Psoas muscle (tissue), 7 donors: ENCODE measurements at regions not wholly inside any gene's neighbourhood (a gene's known extent, or its start where the extent isn't known, plus 50 kb on each side); places are given as distances from the start of the nearest gene placed in this dataset.

Source experiments
- ATAC-seq, 4 donors: fragments of 200-7000 bp; cut with Tn5 transposase; one replicate each; pipeline ENCODE4 v1.9.1; 2020; ENCODE audit warnings: moderate library complexity in 3 of 4, mild to moderate bottlenecking in 2 of 4
- DNase-seq, 2 donors: peaks; one replicate each; pipeline ENCODE4 v3.0.0-alpha.2; 2020
- H3K27ac ChIP-seq: fragments of 200-600 bp; one replicate; pipeline ENCODE4 v1.8.0; 2022
- H3K27me3 ChIP-seq, 3 donors: fragments of 200-600 bp in 1 of 3; one replicate each; pipeline versions ENCODE4 v1.6.1 to v1.8.0; 2013 to 2022; ENCODE audit warnings: low read length in 2 of 3, mild to moderate bottlenecking in 2 of 3, moderate library complexity in 1 of 3; ENCODE audit not compliant: insufficient read depth in 3 of 3
- H3K36me3 ChIP-seq, 2 donors: fragments of 200-600 bp in 1 of 2; one replicate each; pipeline versions ENCODE4 v1.6.1 to v1.8.0; 2013 to 2022; ENCODE audit warnings: low read depth in 1 of 2, mild to moderate bottlenecking in 1 of 2, moderate library complexity in 1 of 2; ENCODE audit not compliant: insufficient read depth in 1 of 2
- H3K4me1 ChIP-seq: fragments of 200-600 bp; one replicate; pipeline ENCODE4 v1.8.0; 2022
- H3K4me3 ChIP-seq: fragments of 200-600 bp; one replicate; pipeline ENCODE4 v1.8.0; 2022; ENCODE audit warnings: mild to moderate bottlenecking
- H3K9me3 ChIP-seq: fragments of 200-600 bp; one replicate; pipeline ENCODE4 v1.8.0; 2022
- CTCF ChIP-seq: fragments of 200-600 bp; IDR thresholded peaks from one replicate; pipeline ENCODE4 v1.8.0; 2022; ENCODE audit warnings: antibody characterized with exemption
- WGBS, 3 donors: extraction: QIAGEN DNeasy Blood & Tissue Kit; methylation state at CpG; one replicate each; pipeline versions ENCODE4 v1.1.6 to v1.1.7; 2013; 5-methylcytosine and 5-hydroxymethylcytosine counted together
- intact Hi-C, 2 donors: fragments of 100-400 bp; cut with DNase I; formaldehyde crosslinking; loops; one replicate each; pipeline versions ENCODE4 v1.11.0 to v1.14.2; 2022
- donor health status: healthy with polysubstance abuse.
- donor health status: DM: no; HTN: no; CAD: no; lungs with moderate emphysema.
- donor health status: Bipolar disorder and iron deficiency.
- donor health status: healthy.
- donor health status: DM: yes; HTN: yes; CAD: no.
- donor health status: DM: no; HTN: no; CAD: no.
- donor health status: DM: yes; HTN: yes; CAD: no.

GRCh38 chr14:28272270-28272669 is 494.3 kb upstream of the FOXG1 start:
- intact Hi-C loops: no loop called here
- Histone ChIP-seq H3K4me3 (no peak overlapping the region), H3K9me3 (no peaks in the 10 kb centered on the region), H3K27ac (no peak overlapping the region), H3K4me1 (no peaks in the 10 kb centered on the region), H3K36me3 (no peaks in the 10 kb centered on the region), H3K27me3 (no peaks in the 10 kb centered on the region)
- TF ChIP-seq CTCF: no peak
- 39 to 90% (median 90%) methylated on average over 1 of the region's 1 CpG for WGBS, 3 donors
- ATAC-seq (no peak), DNase-seq (no peak)

- DNase-seq (no peak), ATAC-seq (no peak)
- 79 to 84% (median 83%) methylated on average over 5 of the region's 5 CpGs for WGBS, 3 donors
- Histone ChIP-seq H3K27ac (no peak overlapping the region), H3K4me1 (no peaks in the 10 kb centered on the region), H3K4me3 (no peak overlapping the region), H3K36me3 (no peaks in the 10 kb centered on the region), H3K27me3 (no peaks in the 10 kb centered on the region), H3K9me3 (no peaks in the 10 kb centered on the region)
- intact Hi-C loops: no loop called here
- TF ChIP-seq CTCF: no peak
Observed at GRCh38 chr14:28280530-28280929, 486.1 kb upstream of the FOXG1 start.

GRCh38 chr14:28280997-28281598 is 485.5 kb upstream of the FOXG1 start:
- Histone ChIP-seq H3K4me3 (no peak overlapping the region), H3K36me3 (no peaks in the 10 kb centered on the region), H3K27me3 (no peaks in the 10 kb centered on the region), H3K9me3 (no peaks in the 10 kb centered on the region), H3K4me1 (no peaks in the 10 kb centered on the region), H3K27ac (no peak overlapping the region)
- DNase-seq: no peak
- TF ChIP-seq CTCF: no peak
- 90 to 95% (median 95%) methylated on average over 2 of the region's 2 CpGs for WGBS, 3 donors
- ATAC-seq: no peak
- intact Hi-C loops: no loop called here

GRCh38 chr14:28284546-28285300 is 481.9 kb upstream of the FOXG1 start:
- WGBS, 3 donors: 53 to 55% (median 54%) methylated on average over 6 of the region's 6 CpGs
- Histone ChIP-seq H3K27me3 (no peaks in the 10 kb centered on the region), H3K27ac (no peak overlapping the region), H3K9me3 (no peaks in the 10 kb centered on the region), H3K4me1 (no peaks in the 10 kb centered on the region), H3K36me3 (no peaks in the 10 kb centered on the region), H3K4me3 (no peak overlapping the region)
- ATAC-seq (no peak), DNase-seq (no peak)
- intact Hi-C loops: no loop called here
- TF ChIP-seq CTCF: no peak
